HEK293 (cell line): ENCODE measurements at regions not wholly inside any gene's neighbourhood (a gene's known extent, or its start where the extent isn't known, plus 50 kb on each side); places are given as distances from the start of the nearest gene placed in this dataset.

Experiments used
- ZBTB21 ChIP-seq: fragments of 450-650 bp; formaldehyde crosslinking; IDR thresholded peaks from 2 replicates; pipeline ENCODE4 v1.5.1; 2017; ENCODE audit warnings: missing biosample characterization, missing genetic modification characterization
- ZNF23 ChIP-seq: fragments of 450-650 bp; formaldehyde crosslinking; IDR thresholded peaks from 2 replicates; pipeline ENCODE4 v1.5.1; 2016; ENCODE audit warnings: missing biosample characterization, missing genetic modification characterization, borderline replicate concordance
- TF ChIP-seq, protein P1 (sequence below): fragments of 450-650 bp; formaldehyde crosslinking; IDR thresholded peaks from 2 replicates; pipeline ENCODE4 v1.5.1; 2016; ENCODE audit warnings: missing biosample characterization, missing genetic modification characterization
- TF ChIP-seq, protein P2 (sequence below): fragments of 450-650 bp; formaldehyde crosslinking; IDR thresholded peaks from 2 replicates; pipeline ENCODE4 v1.5.1; 2017; ENCODE audit warnings: missing biosample characterization, mild to moderate bottlenecking, missing genetic modification characterization, moderate library complexity

DNA sequence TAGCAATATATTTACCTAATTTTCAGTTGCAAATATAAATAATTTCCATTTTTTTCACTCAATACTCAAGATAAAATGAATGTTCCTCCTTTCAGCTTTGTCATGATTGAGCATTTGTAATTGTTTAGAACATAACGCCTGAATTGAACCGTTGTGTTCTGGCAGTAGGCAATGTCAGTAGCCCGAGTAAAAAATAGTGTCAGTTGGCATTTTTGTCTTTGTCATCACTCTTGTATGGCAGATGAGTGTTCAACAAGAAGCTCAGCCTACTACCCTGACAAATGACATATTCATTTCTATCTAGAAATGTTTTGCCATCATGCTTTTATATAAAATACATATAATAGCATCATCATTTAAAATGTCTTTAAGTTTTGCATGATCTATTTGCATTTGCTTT, 691.4 kb upstream of the NCAM2 start:
- TF ChIP-seq, protein P1, sequence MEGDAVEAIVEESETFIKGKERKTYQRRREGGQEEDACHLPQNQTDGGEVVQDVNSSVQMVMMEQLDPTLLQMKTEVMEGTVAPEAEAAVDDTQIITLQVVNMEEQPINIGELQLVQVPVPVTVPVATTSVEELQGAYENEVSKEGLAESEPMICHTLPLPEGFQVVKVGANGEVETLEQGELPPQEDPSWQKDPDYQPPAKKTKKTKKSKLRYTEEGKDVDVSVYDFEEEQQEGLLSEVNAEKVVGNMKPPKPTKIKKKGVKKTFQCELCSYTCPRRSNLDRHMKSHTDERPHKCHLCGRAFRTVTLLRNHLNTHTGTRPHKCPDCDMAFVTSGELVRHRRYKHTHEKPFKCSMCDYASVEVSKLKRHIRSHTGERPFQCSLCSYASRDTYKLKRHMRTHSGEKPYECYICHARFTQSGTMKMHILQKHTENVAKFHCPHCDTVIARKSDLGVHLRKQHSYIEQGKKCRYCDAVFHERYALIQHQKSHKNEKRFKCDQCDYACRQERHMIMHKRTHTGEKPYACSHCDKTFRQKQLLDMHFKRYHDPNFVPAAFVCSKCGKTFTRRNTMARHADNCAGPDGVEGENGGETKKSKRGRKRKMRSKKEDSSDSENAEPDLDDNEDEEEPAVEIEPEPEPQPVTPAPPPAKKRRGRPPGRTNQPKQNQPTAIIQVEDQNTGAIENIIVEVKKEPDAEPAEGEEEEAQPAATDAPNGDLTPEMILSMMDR (tag by site-specific recombination) = no peak
- TF ChIP-seq, protein P2, sequence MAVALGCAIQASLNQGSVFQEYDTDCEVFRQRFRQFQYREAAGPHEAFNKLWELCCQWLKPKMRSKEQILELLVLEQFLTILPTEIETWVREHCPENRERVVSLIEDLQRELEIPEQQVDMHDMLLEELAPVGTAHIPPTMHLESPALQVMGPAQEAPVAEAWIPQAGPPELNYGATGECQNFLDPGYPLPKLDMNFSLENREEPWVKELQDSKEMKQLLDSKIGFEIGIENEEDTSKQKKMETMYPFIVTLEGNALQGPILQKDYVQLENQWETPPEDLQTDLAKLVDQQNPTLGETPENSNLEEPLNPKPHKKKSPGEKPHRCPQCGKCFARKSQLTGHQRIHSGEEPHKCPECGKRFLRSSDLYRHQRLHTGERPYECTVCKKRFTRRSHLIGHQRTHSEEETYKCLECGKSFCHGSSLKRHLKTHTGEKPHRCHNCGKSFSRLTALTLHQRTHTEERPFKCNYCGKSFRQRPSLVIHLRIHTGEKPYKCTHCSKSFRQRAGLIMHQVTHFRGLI (tag by site-specific recombination) = no peak
- no peak for TF ChIP-seq ZNF23 (tag by site-specific recombination)
- no peak for TF ChIP-seq ZBTB21 (tag by site-specific recombination)
